ENCODE measurements at regions not wholly inside any gene's neighbourhood (a gene's known extent, or its start where the extent isn't known, plus 50 kb on each side); places are given as distances from the start of the nearest gene placed in this dataset.

GRCh38 chr11:44364596-44364995 lies 54.7 kb upstream of the ALX4 start:
- dilution Hi-C loops (cut with MboI; ENCODE audit: extremely low pct_ligation_motif_present, low sequenced_read_pairs), result no loop called here
- DNase-seq (ENCODE audit: low read depth, low spot score), result no peak
- H3K4me2 ChIP-seq (ENCODE audit: control insufficient read depth, extremely low read depth, insufficient read depth, low read depth, low read length), result no peak overlapping the region
- H2AFZ ChIP-seq (ENCODE audit: control insufficient read depth, low read length), result no peak overlapping the region
- no peaks in the 10 kb centered on the region for H3K79me2 ChIP-seq (ENCODE audit: control insufficient read depth, insufficient read depth, low read length)
- TF ChIP-seq EZH2 (IDR thresholded peaks at IDR 0.05; ENCODE audit: low read length) (no peak), CTCF (optimal IDR thresholded peaks at IDR 0.05 in 1 of 3, IDR thresholded peaks at IDR 0.05 in 1 of 3, conservative IDR thresholded peaks at IDR 0.05 in 1 of 3; ENCODE audit: extremely low read depth in 1 of 3, insufficient read depth in 2 of 3, low read length in 3 of 3) (no peak)
- no peak for FAIRE-seq
- H3K9me1 ChIP-seq (ENCODE audit: control insufficient read depth, extremely low read depth, insufficient read depth, low read length), result no peaks in the 10 kb centered on the region
- no peaks in the 10 kb centered on the region for H3K9me3 ChIP-seq (ENCODE audit: control insufficient read depth, low read depth, low read length)
- H3K27ac ChIP-seq (ENCODE audit: control insufficient read depth, insufficient read depth, low read length), result no peak overlapping the region
- H3K9ac ChIP-seq (ENCODE audit: control insufficient read depth, extremely low read depth, insufficient read depth, low read length), result no peak overlapping the region
- H3K4me1 ChIP-seq (ENCODE audit: control insufficient read depth, extremely low read depth, insufficient read depth, low read length), result no peaks in the 10 kb centered on the region
- peaks cover 39% of the 10 kb centered on the region for H3K27me3 ChIP-seq (ENCODE audit: control insufficient read depth, extremely low read depth, insufficient read depth, low read length)
- no peaks in the 10 kb centered on the region for H4K20me1 ChIP-seq (ENCODE audit: control insufficient read depth, extremely low read depth, insufficient read depth, low read length)
- no peaks in the 10 kb centered on the region for H3K36me3 ChIP-seq (ENCODE audit: control insufficient read depth in 2 of 2, extremely low read depth in 1 of 2, insufficient read depth in 2 of 2, low read length in 2 of 2)
- no peak overlapping the region for H3K4me3 ChIP-seq (ENCODE audit: control insufficient read depth in 2 of 3, extremely low read depth in 1 of 3, insufficient read depth in 2 of 3, low read depth in 1 of 3, low read length in 3 of 3)

GRCh38 chr11:44365616-44366015 lies 55.7 kb upstream of the ALX4 start:
- peaks cover 34% of the 10 kb centered on the region for H3K27me3 ChIP-seq (ENCODE audit: control insufficient read depth, extremely low read depth, insufficient read depth, low read length)
- no peak overlapping the region for H3K9ac ChIP-seq (ENCODE audit: control insufficient read depth, extremely low read depth, insufficient read depth, low read length)
- no peaks in the 10 kb centered on the region for H4K20me1 ChIP-seq (ENCODE audit: control insufficient read depth, extremely low read depth, insufficient read depth, low read length)
- H3K79me2 ChIP-seq (ENCODE audit: control insufficient read depth, insufficient read depth, low read length), result no peaks in the 10 kb centered on the region
- H2AFZ ChIP-seq (ENCODE audit: control insufficient read depth, low read length), result no peak overlapping the region
- no peaks in the 10 kb centered on the region for H3K36me3 ChIP-seq (ENCODE audit: control insufficient read depth in 2 of 2, extremely low read depth in 1 of 2, insufficient read depth in 2 of 2, low read length in 2 of 2)
- no peak overlapping the region for H3K4me2 ChIP-seq (ENCODE audit: control insufficient read depth, extremely low read depth, insufficient read depth, low read depth, low read length)
- no peak overlapping the region for H3K27ac ChIP-seq (ENCODE audit: control insufficient read depth, insufficient read depth, low read length)
- TF ChIP-seq CTCF (optimal IDR thresholded peaks at IDR 0.05 in 1 of 3, IDR thresholded peaks at IDR 0.05 in 1 of 3, conservative IDR thresholded peaks at IDR 0.05 in 1 of 3; ENCODE audit: extremely low read depth in 1 of 3, insufficient read depth in 2 of 3, low read length in 3 of 3), result no peak
- TF ChIP-seq EZH2 (IDR thresholded peaks at IDR 0.05; ENCODE audit: low read length), result no peak
- dilution Hi-C loops (cut with MboI; ENCODE audit: extremely low pct_ligation_motif_present, low sequenced_read_pairs), result no loop called here
- H3K9me1 ChIP-seq (ENCODE audit: control insufficient read depth, extremely low read depth, insufficient read depth, low read length), result no peaks in the 10 kb centered on the region
- FAIRE-seq (no peak), DNase-seq (ENCODE audit: low read depth, low spot score) (no peak)
- H3K9me3 ChIP-seq (ENCODE audit: control insufficient read depth, low read depth, low read length), result no peaks in the 10 kb centered on the region
- H3K4me3 ChIP-seq (ENCODE audit: control insufficient read depth in 2 of 3, extremely low read depth in 1 of 3, insufficient read depth in 2 of 3, low read depth in 1 of 3, low read length in 3 of 3), result no peak overlapping the region
- no peaks in the 10 kb centered on the region for H3K4me1 ChIP-seq (ENCODE audit: control insufficient read depth, extremely low read depth, insufficient read depth, low read length)
